T-helper 22 cell (primary cell): ENCODE measurements at regions not wholly inside any gene's neighbourhood (a gene's known extent, or its start where the extent isn't known, plus 50 kb on each side); places are given as distances from the start of the nearest gene placed in this dataset.

Experiments
- DNase-seq: peaks from one replicate; pipeline ENCODE4 v3.0.0-alpha.2; 2020; ENCODE audit warnings: low read depth

- DNase-seq = no peak
These were observed 497.0 kb upstream of the USP24 start for GRCh38 chr1:55712148-55712547.

GRCh38 chr1:55708781-55709180 is 493.6 kb upstream of the USP24 start:
- DNase-seq = no peak

- DNase-seq = no peak
These were observed 492.7 kb upstream of the USP24 start for GRCh38 chr1:55707846-55708245.

GRCh38 chr1:55707196-55707595 is 492.0 kb upstream of the USP24 start:
- DNase-seq = no peak

GRCh38 chr1:55706397-55706796 is 491.2 kb upstream of the USP24 start:
- DNase-seq = no peak

GRCh38 chr1:55703726-55704363 is 488.7 kb upstream of the USP24 start:
- DNase-seq = no peak

GRCh38 chr1:55702064-55702463 is 486.9 kb upstream of the USP24 start:
- no peak for DNase-seq

GRCh38 chr1:55700359-55701130 is 485.4 kb upstream of the USP24 start:
- DNase-seq = no peak

- no peak for DNase-seq
These were observed 484.1 kb upstream of the USP24 start for GRCh38 chr1:55699228-55699627.

- no peak for DNase-seq
These were observed 482.9 kb upstream of the USP24 start for GRCh38 chr1:55697997-55698535.

- no peak for DNase-seq
These were observed 481.7 kb upstream of the USP24 start for GRCh38 chr1:55696891-55697290.

GRCh38 chr1:55696181-55696754 is 481.1 kb upstream of the USP24 start:
- DNase-seq = no peak

- no peak for DNase-seq
These were observed 480.4 kb upstream of the USP24 start for GRCh38 chr1:55695552-55695951.

GRCh38 chr1:55695151-55695550 is 480.0 kb upstream of the USP24 start:
- no peak for DNase-seq

- DNase-seq = no peak
These were observed 479.2 kb upstream of the USP24 start for GRCh38 chr1:55694310-55694801.

- no peak for DNase-seq
These were observed 477.6 kb upstream of the USP24 start for GRCh38 chr1:55692726-55693125.

GRCh38 chr1:55690366-55690765 is 475.2 kb upstream of the USP24 start:
- no peak for DNase-seq

GRCh38 chr1:55689800-55690199 is 474.6 kb upstream of the USP24 start:
- no peak for DNase-seq

- DNase-seq = no peak
These were observed 470.4 kb upstream of the USP24 start for GRCh38 chr1:55685560-55685959.

- no peak for DNase-seq
These were observed 469.0 kb upstream of the USP24 start for GRCh38 chr1:55684131-55684650.

- DNase-seq = no peak
These were observed 467.0 kb upstream of the USP24 start for GRCh38 chr1:55682198-55682597.

- no peak for DNase-seq
These were observed 464.8 kb upstream of the USP24 start for GRCh38 chr1:55679971-55680370.

- no peak for DNase-seq
These were observed 458.3 kb upstream of the USP24 start for GRCh38 chr1:55673416-55673815.
